ENCODE measurements at regions not wholly inside any gene's neighbourhood (a gene's known extent, or its start where the extent isn't known, plus 50 kb on each side); places are given as distances from the start of the nearest gene placed in this dataset.

- TF ChIP-seq CTCF (IDR thresholded peaks at IDR 0.05; ENCODE audit: control insufficient read depth, extremely low read depth, insufficient read depth) = no peak
- no peak for DNase-seq (ENCODE audit: low read depth)
- no peak overlapping the region for H3K4me3 ChIP-seq (ENCODE audit: low read depth, low read length)
These were observed 688.5 kb downstream of the TBC1D22A start for GRCh38 chr22:47450876-47451475.

- no peak overlapping the region for H3K4me3 ChIP-seq (ENCODE audit: low read depth, low read length)
- no peak for TF ChIP-seq CTCF (IDR thresholded peaks at IDR 0.05; ENCODE audit: control insufficient read depth, extremely low read depth, insufficient read depth)
- DNase-seq (ENCODE audit: low read depth) = no peak
These were observed 687.2 kb downstream of the TBC1D22A start for GRCh38 chr22:47449508-47450270.

- H3K4me3 ChIP-seq (ENCODE audit: low read depth, low read length) = no peak overlapping the region
- no peak for TF ChIP-seq CTCF (IDR thresholded peaks at IDR 0.05; ENCODE audit: control insufficient read depth, extremely low read depth, insufficient read depth)
- DNase-seq (ENCODE audit: low read depth) = no peak
These were observed 686.1 kb downstream of the TBC1D22A start for GRCh38 chr22:47448231-47449223.

GRCh38 chr22:47446821-47447810, 684.7 kb downstream of the TBC1D22A start:
- no peak for TF ChIP-seq CTCF (IDR thresholded peaks at IDR 0.05; ENCODE audit: control insufficient read depth, extremely low read depth, insufficient read depth)
- no peak overlapping the region for H3K4me3 ChIP-seq (ENCODE audit: low read depth, low read length)
- no peak for DNase-seq (ENCODE audit: low read depth)

GRCh38 chr22:47446331-47446730, 683.9 kb downstream of the TBC1D22A start:
- no peak for DNase-seq (ENCODE audit: low read depth)
- no peak for TF ChIP-seq CTCF (IDR thresholded peaks at IDR 0.05; ENCODE audit: control insufficient read depth, extremely low read depth, insufficient read depth)
- H3K4me3 ChIP-seq (ENCODE audit: low read depth, low read length) = no peak overlapping the region
